ENCODE measurements at regions not wholly inside any gene's neighbourhood (a gene's known extent, or its start where the extent isn't known, plus 50 kb on each side); places are given as distances from the start of the nearest gene placed in this dataset.

DNA sequence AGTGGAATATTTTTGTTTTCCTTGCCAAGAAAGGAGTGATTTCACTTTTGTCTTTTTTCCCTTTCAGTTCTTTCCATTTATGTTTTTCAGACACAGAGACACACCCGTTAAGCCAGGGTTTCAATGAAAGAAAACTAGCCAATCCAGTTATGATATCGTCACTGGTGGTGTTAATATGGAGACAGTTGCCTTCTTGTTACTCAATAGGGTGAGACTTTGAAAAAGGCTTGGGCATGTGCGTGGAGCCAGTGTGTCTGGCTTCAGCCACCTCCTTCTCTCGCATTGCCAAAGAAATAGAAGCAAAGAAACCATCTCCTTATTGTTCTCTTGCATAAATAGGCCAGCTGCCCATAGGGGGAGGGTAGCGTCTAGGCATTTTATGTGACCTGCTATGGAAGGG, 84.1 kb upstream of the DLX6 start:
- TF ChIP-seq ZNF274 (IDR thresholded peaks at IDR 0.05; ENCODE audit: low read depth, low read length) (no peak), YY1 (IDR thresholded peaks at IDR 0.05; ENCODE audit: insufficient read depth, insufficient read length) (no peak)
